GM20431 (cell line): ENCODE measurements at regions not wholly inside any gene's neighbourhood (a gene's known extent, or its start where the extent isn't known, plus 50 kb on each side); places are given as distances from the start of the nearest gene placed in this dataset.
"Not testable (repeated sequence)": the region's sequence is repeated elsewhere in the genome, so short reads cannot be mapped to it uniquely, and the experiment has no call there.

ENCODE experiments used
- in situ Hi-C: fragments of 300-500 bp; cut with MseI, MboI; formaldehyde crosslinking; loops from one replicate; pipeline ENCODE4 v1.15.0; 2020; ENCODE audit warnings: low sequenced_read_pairs; ENCODE audit not compliant: unreplicated experiment

GRCh38 chr3:66552846-66553245 is 52.0 kb upstream of the LRIG1 start:
- in situ Hi-C loops, result no loop called here

GRCh38 chr3:66553441-66554113 is 52.8 kb upstream of the LRIG1 start:
- in situ Hi-C loops, result no loop called here

- in situ Hi-C loops, result no loop called here
Measured at GRCh38 chr3:66554178-66554577, 53.4 kb upstream of the LRIG1 start.

DNA sequence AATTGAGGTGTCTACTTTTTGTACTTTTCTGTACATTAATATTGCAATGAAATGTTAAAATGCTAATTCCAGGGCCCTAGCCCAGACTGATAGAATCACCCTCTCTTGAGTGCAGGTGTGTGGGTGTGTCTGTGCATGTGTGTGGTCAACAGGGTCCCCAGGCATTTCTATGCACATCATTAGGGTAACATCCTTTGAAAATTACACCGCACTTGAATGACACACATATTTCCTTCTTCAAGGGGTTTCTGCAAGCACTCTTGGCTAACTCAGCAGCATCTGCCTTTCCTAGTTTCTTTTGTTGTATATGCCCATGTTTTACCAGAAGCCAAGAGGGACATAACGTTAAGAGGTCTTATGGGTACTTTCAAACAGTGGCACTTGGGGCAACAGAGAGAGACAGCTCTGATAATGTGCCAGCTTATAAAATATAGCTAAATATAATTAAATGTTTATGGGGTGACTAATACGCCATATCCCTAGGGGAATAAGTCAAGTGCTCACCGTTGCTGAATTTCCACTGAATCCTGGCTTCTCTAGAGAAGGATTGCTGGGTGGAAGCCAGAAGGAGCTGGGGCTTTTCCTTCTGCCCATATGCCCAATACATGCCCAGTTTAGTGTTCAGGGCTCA is 54.5 kb upstream of the LRIG1 start:
- in situ Hi-C loops, result no loop called here

DNA sequence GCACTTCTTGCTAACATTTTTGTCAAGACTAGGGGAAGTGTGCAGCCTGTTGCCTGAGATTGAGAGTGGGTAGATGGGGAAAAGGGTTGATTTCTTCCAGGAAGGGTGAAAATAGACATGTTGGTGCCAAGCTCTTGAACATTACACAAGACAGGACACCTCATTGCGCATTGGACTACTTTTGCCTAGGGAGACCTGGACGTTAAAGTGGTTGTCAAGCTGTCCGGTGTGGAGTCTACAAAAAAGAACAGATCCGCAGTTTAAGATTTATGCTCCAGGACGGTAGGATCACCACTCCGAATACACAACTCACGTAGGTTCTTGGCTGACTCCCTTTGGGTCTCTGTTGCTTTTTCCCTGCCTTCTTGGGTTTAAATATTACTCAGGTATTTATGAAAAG is 56.3 kb upstream of the LRIG1 start:
- in situ Hi-C loops, result no loop called here

DNA sequence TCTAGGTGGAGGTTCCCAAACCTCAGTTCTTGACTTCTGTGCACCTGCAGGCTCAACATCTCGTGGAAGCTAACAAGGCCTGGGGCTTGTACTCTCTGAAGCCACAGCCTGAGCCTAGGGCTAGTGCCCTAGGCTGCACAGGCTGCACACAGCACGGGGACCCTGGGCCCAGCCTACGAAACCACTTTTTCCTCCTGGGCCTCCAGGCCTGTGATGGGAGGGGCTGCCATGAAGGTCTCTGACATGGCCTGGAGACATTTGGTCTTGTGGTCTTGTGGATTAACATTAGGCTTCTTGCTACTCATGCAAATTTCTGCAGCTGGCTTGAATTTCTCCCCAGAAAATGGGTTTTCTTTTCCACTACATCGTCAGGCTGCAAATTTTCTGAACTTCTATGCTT is 59.1 kb upstream of the LRIG1 start:
- in situ Hi-C loops, result not testable (repeated sequence)

- in situ Hi-C loops, result no loop called here
Measured at GRCh38 chr3:66561367-66561766, 60.5 kb upstream of the LRIG1 start.

- in situ Hi-C loops, result no loop called here
Measured at GRCh38 chr3:66565301-66565700, 64.5 kb upstream of the LRIG1 start.

DNA sequence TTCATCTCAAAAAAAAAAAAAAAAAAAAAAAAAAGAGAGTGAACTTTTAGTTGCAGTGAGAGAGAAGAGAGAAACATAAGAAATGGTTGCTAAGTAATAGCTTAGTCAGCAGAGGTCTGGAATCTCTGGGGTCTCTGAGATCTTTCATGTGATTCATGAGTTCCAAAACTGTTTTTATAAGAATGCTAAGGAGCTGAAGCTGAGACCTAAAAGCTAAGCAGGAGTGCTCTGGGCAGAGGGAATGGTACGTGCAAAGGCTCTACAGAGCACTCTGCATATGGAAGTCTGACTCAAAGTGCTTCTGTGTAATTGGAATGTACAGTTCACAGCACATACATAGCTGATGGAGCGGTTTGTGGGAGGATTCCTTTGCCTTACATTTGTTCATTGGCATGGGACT is 66.3 kb upstream of the LRIG1 start:
- in situ Hi-C loops, result no loop called here

DNA sequence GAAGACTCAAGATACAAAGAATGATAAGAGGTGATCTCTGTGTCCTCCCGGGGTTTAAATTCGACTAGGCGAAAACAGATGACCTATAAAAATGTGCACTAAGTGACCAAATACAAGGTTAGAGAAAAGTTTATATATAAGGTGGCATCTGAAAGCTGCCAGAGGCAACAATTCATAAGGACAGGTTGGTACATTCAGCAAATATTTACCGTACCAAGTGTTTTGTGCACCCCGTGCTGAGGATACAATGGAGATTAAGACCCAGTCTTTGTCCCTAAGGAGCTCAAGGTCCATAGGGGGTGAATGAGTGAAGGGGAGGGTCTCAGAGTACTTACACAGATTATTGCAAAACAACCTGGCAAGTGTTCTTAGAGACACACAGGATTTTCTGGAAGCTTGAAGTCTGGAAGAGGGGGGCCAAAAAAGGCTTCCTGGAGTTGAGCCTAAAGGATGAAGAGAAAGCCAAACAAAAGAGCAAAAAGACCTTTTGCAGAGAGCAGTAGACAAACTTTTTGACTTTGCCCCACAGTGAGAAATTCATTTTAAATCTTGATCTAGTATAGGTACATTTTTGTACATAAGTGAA is 71.4 kb upstream of the LRIG1 start:
- in situ Hi-C loops, result no loop called here

- in situ Hi-C loops, result no loop called here
Measured at GRCh38 chr3:66572938-66573710, 72.3 kb upstream of the LRIG1 start.

GRCh38 chr3:66574091-66574490 is 73.3 kb upstream of the LRIG1 start:
- in situ Hi-C loops, result no loop called here

GRCh38 chr3:66577426-66578203 is 76.8 kb upstream of the LRIG1 start:
- in situ Hi-C loops, result no loop called here

DNA sequence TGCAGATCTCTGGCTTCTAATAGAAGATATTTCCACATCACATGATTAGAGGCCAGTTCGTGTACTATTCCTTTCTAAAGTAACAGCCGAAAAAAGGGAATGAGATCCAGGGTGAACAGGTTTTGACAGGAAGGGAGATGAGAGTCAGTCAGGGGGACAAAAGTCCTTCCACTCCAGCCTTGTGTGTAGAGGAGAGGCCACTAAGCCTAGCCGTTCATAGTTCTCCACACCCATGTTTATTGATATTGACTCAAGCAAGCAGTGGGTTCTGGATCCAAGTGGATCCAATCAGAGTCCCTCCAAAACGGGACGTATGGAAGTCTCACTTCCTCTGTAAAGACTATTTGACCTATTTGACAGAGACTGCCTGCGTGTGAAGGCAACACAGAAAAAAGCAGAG is 80.4 kb upstream of the LRIG1 start:
- in situ Hi-C loops, result no loop called here

DNA sequence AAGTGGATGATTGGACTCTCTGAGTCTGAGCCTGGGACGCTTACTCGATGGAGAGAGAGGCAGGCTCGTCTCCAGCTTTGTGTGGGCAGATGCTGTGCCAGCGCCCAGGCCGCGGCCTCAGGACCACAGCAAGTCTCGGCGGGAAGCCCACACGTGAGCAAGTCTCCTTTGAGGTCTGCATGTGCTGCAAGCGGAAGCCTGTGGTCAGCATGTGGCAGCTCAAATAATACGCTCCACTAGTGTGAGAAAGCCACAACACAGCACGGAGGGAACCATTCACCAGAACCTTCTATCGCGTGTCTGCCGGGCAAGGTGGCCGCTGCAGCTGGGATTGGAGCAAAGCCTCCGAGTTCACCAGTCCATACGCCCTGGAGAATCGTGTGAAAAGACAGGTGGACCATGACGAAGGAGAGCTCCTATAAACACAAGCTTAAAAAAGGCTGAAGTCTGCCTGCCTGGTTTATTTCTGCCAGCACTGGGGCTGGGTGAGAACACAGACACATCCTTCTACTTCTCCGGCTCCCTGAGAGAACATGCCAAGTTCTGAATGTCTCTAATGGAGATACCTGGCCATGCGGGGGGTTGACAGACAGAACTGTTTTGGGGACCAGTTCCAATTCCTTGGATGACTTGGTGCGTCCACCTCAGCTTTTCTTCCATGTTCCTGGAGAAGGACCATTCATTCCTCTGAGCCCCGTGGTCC is 82.0 kb upstream of the LRIG1 start:
- in situ Hi-C loops, result no loop called here

- in situ Hi-C loops, result no loop called here
Measured at GRCh38 chr3:66583424-66584040, 82.7 kb upstream of the LRIG1 start.

GRCh38 chr3:66585520-66586095 is 84.8 kb upstream of the LRIG1 start:
- in situ Hi-C loops, result no loop called here

GRCh38 chr3:66586853-66587252 is 86.0 kb upstream of the LRIG1 start:
- in situ Hi-C loops, result no loop called here

DNA sequence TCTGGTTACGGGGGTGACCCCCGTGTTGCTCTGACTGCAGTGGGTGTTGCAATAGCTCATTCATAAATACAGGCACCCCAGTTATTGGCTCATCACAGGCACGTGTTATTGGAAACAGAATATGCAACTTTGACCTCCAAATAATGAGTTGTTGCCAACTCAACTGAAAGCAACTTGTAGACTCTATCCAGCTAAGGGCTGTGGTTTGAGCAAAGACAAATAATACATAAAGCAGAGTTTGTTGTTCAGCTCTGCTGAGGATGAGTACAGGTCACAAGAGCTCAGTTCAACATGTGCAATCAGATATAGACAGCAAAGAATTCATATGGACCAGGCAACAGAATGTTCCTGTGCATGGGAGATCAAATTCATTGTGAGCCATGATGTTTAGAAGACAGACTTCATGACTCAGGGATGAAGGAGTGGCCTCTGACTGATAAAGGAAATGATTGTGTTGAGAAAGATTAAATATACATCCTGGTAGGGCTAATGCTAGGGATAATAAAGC is 87.6 kb upstream of the LRIG1 start:
- in situ Hi-C loops, result no loop called here
